ENCODE measurements at regions not wholly inside any gene's neighbourhood (a gene's known extent, or its start where the extent isn't known, plus 50 kb on each side); places are given as distances from the start of the nearest gene placed in this dataset.

GRCh38 chr7:54129035-54129434, 413.1 kb upstream of the VSTM2A start:
- H3K4ac ChIP-seq (ENCODE audit: low read depth in 1 of 2, low read length in 2 of 2) = no peak overlapping the region
- H3K36me3 ChIP-seq (ENCODE audit: control insufficient read depth in 1 of 2, insufficient read depth in 2 of 2, low read depth in 1 of 2, low read length in 2 of 2) = no peaks in the 10 kb centered on the region
- no peak overlapping the region for H2BK120ac ChIP-seq (ENCODE audit: low read depth, low read length)
- no peaks in the 10 kb centered on the region for H3K79me1 ChIP-seq (replicated peaks; ENCODE audit: low read length, poor library complexity, severe bottlenecking)
- no peaks in the 10 kb centered on the region for H3K4me1 ChIP-seq (ENCODE audit: control insufficient read depth, insufficient read depth, low read depth, low read length)
- no peak for DNase-seq
- no peak overlapping the region for H3K4me2 ChIP-seq (ENCODE audit: low read length, poor library complexity, severe bottlenecking)
- no peak overlapping the region for H3K4me3 ChIP-seq (ENCODE audit: insufficient read depth in 1 of 2, low read depth in 1 of 2, low read length in 2 of 2)
- H3K14ac ChIP-seq (ENCODE audit: low read length in 2 of 2) = no peak overlapping the region
- H3K23ac ChIP-seq (ENCODE audit: low read length in 2 of 2) = no peak overlapping the region
- H3K9me3 ChIP-seq (ENCODE audit: control insufficient read depth, low read length) = peaks cover 11% of the 10 kb centered on the region
- H2BK15ac ChIP-seq (ENCODE audit: low read depth, poor library complexity, severe bottlenecking) = no peak overlapping the region
- no peak overlapping the region for H4K91ac ChIP-seq (ENCODE audit: low read length)
- H3K27ac ChIP-seq (ENCODE audit: low read length, poor library complexity, severe bottlenecking) = no peak overlapping the region
- H3K27me3 ChIP-seq (ENCODE audit: control insufficient read depth in 1 of 2, insufficient read depth in 1 of 2, low read length in 2 of 2) = no peaks in the 10 kb centered on the region
- H4K8ac ChIP-seq (ENCODE audit: low read length) = no peak overlapping the region
- no peak overlapping the region for H2AK5ac ChIP-seq (ENCODE audit: low read length, severe bottlenecking)
- no peak overlapping the region for H3K9ac ChIP-seq (ENCODE audit: low read length)
- H2AFZ ChIP-seq (ENCODE audit: low read depth, low read length) = no peak overlapping the region
- H3K18ac ChIP-seq (ENCODE audit: low read depth in 1 of 2, low read length in 2 of 2) = no peak overlapping the region
- no peak overlapping the region for H2BK12ac ChIP-seq (ENCODE audit: low read length in 2 of 2)
- no peak overlapping the region for H2BK5ac ChIP-seq (ENCODE audit: low read depth, low read length, poor library complexity, severe bottlenecking)

GRCh38 chr7:54141576-54141975, 400.6 kb upstream of the VSTM2A start:
- Histone ChIP-seq H3K27ac (ENCODE audit: low read length, poor library complexity, severe bottlenecking) (no peak overlapping the region), H3K79me1 (replicated peaks; ENCODE audit: low read length, poor library complexity, severe bottlenecking) (no peaks in the 10 kb centered on the region), H4K91ac (ENCODE audit: low read length) (no peak overlapping the region), H3K36me3 (ENCODE audit: control insufficient read depth in 1 of 2, insufficient read depth in 2 of 2, low read depth in 1 of 2, low read length in 2 of 2) (no peaks in the 10 kb centered on the region), H2BK12ac (ENCODE audit: low read length in 2 of 2) (no peak overlapping the region), H2AFZ (ENCODE audit: low read depth, low read length) (no peak overlapping the region), H3K4me3 (ENCODE audit: insufficient read depth in 1 of 2, low read depth in 1 of 2, low read length in 2 of 2) (no peak overlapping the region), H3K27me3 (ENCODE audit: control insufficient read depth in 1 of 2, insufficient read depth in 1 of 2, low read length in 2 of 2) (no peaks in the 10 kb centered on the region), H2BK120ac (ENCODE audit: low read depth, low read length) (no peak overlapping the region), H3K14ac (ENCODE audit: low read length in 2 of 2) (no peak overlapping the region), H2BK5ac (ENCODE audit: low read depth, low read length, poor library complexity, severe bottlenecking) (no peak overlapping the region), H3K4me2 (ENCODE audit: low read length, poor library complexity, severe bottlenecking) (no peak overlapping the region), H3K4ac (ENCODE audit: low read depth in 1 of 2, low read length in 2 of 2) (no peak overlapping the region), H3K9ac (ENCODE audit: low read length) (no peak overlapping the region), H3K4me1 (ENCODE audit: control insufficient read depth, insufficient read depth, low read depth, low read length) (no peaks in the 10 kb centered on the region), H2AK5ac (ENCODE audit: low read length, severe bottlenecking) (no peak overlapping the region), H2BK15ac (ENCODE audit: low read depth, poor library complexity, severe bottlenecking) (no peak overlapping the region), H4K8ac (ENCODE audit: low read length) (no peak overlapping the region), H3K18ac (ENCODE audit: low read depth in 1 of 2, low read length in 2 of 2) (no peak overlapping the region), H3K23ac (ENCODE audit: low read length in 2 of 2) (no peak overlapping the region), H3K9me3 (ENCODE audit: control insufficient read depth, low read length) (peaks cover 7% of the 10 kb centered on the region)
- no peak for DNase-seq

GRCh38 chr7:54145716-54146115, 396.5 kb upstream of the VSTM2A start:
- H2BK5ac ChIP-seq (ENCODE audit: low read depth, low read length, poor library complexity, severe bottlenecking) = no peak overlapping the region
- H3K4ac ChIP-seq (ENCODE audit: low read depth in 1 of 2, low read length in 2 of 2) = no peak overlapping the region
- no peaks in the 10 kb centered on the region for H3K27me3 ChIP-seq (ENCODE audit: control insufficient read depth in 1 of 2, insufficient read depth in 1 of 2, low read length in 2 of 2)
- no peak overlapping the region for H2BK15ac ChIP-seq (ENCODE audit: low read depth, poor library complexity, severe bottlenecking)
- peaks cover 5% of the 10 kb centered on the region for H3K9me3 ChIP-seq (ENCODE audit: control insufficient read depth, low read length)
- 69% methylated on average over 7 of the region's 8 CpGs for WGBS
- no peak for DNase-seq
- no peak overlapping the region for H3K4me3 ChIP-seq (ENCODE audit: insufficient read depth in 1 of 2, low read depth in 1 of 2, low read length in 2 of 2)
- no peak overlapping the region for H2BK12ac ChIP-seq (ENCODE audit: low read length in 2 of 2)
- H3K27ac ChIP-seq (ENCODE audit: low read length, poor library complexity, severe bottlenecking) = no peak overlapping the region
- no peak overlapping the region for H3K18ac ChIP-seq (ENCODE audit: low read depth in 1 of 2, low read length in 2 of 2)
- no peak overlapping the region for H2BK120ac ChIP-seq (ENCODE audit: low read depth, low read length)
- H4K91ac ChIP-seq (ENCODE audit: low read length) = no peak overlapping the region
- H2AK5ac ChIP-seq (ENCODE audit: low read length, severe bottlenecking) = no peak overlapping the region
- H3K23ac ChIP-seq (ENCODE audit: low read length in 2 of 2) = no peak overlapping the region
- no peaks in the 10 kb centered on the region for H3K79me1 ChIP-seq (replicated peaks; ENCODE audit: low read length, poor library complexity, severe bottlenecking)
- no peak overlapping the region for H2AFZ ChIP-seq (ENCODE audit: low read depth, low read length)
- H3K4me1 ChIP-seq (ENCODE audit: control insufficient read depth, insufficient read depth, low read depth, low read length) = no peaks in the 10 kb centered on the region
- H4K8ac ChIP-seq (ENCODE audit: low read length) = no peak overlapping the region
- H3K9ac ChIP-seq (ENCODE audit: low read length) = no peak overlapping the region
- H3K4me2 ChIP-seq (ENCODE audit: low read length, poor library complexity, severe bottlenecking) = no peak overlapping the region
- no peak overlapping the region for H3K14ac ChIP-seq (ENCODE audit: low read length in 2 of 2)
- H3K36me3 ChIP-seq (ENCODE audit: control insufficient read depth in 1 of 2, insufficient read depth in 2 of 2, low read depth in 1 of 2, low read length in 2 of 2) = no peaks in the 10 kb centered on the region

GRCh38 chr7:54153462-54153861, 388.7 kb upstream of the VSTM2A start:
- H3K4ac ChIP-seq (ENCODE audit: low read depth in 1 of 2, low read length in 2 of 2) = no peak overlapping the region
- peaks cover 4% of the 10 kb centered on the region for H3K9me3 ChIP-seq (ENCODE audit: control insufficient read depth, low read length)
- DNase-seq = no peak
- 60% methylated on average over 1 of the region's 2 CpGs for WGBS
- H2AK5ac ChIP-seq (ENCODE audit: low read length, severe bottlenecking) = no peak overlapping the region
- H3K36me3 ChIP-seq (ENCODE audit: control insufficient read depth in 1 of 2, insufficient read depth in 2 of 2, low read depth in 1 of 2, low read length in 2 of 2) = no peaks in the 10 kb centered on the region
- H3K79me1 ChIP-seq (replicated peaks; ENCODE audit: low read length, poor library complexity, severe bottlenecking) = no peaks in the 10 kb centered on the region
- no peak overlapping the region for H4K8ac ChIP-seq (ENCODE audit: low read length)
- no peak overlapping the region for H3K23ac ChIP-seq (ENCODE audit: low read length in 2 of 2)
- no peak overlapping the region for H3K18ac ChIP-seq (ENCODE audit: low read depth in 1 of 2, low read length in 2 of 2)
- no peak overlapping the region for H4K91ac ChIP-seq (ENCODE audit: low read length)
- H3K14ac ChIP-seq (ENCODE audit: low read length in 2 of 2) = no peak overlapping the region
- no peak overlapping the region for H3K27ac ChIP-seq (ENCODE audit: low read length, poor library complexity, severe bottlenecking)
- H3K4me3 ChIP-seq (ENCODE audit: insufficient read depth in 1 of 2, low read depth in 1 of 2, low read length in 2 of 2) = no peak overlapping the region
- no peak overlapping the region for H2BK120ac ChIP-seq (ENCODE audit: low read depth, low read length)
- no peak overlapping the region for H2BK15ac ChIP-seq (ENCODE audit: low read depth, poor library complexity, severe bottlenecking)
- H3K9ac ChIP-seq (ENCODE audit: low read length) = no peak overlapping the region
- H3K4me1 ChIP-seq (ENCODE audit: control insufficient read depth, insufficient read depth, low read depth, low read length) = no peaks in the 10 kb centered on the region
- no peak overlapping the region for H3K4me2 ChIP-seq (ENCODE audit: low read length, poor library complexity, severe bottlenecking)
- H2BK12ac ChIP-seq (ENCODE audit: low read length in 2 of 2) = no peak overlapping the region
- H3K27me3 ChIP-seq (ENCODE audit: control insufficient read depth in 1 of 2, insufficient read depth in 1 of 2, low read length in 2 of 2) = no peaks in the 10 kb centered on the region
- H2AFZ ChIP-seq (ENCODE audit: low read depth, low read length) = no peak overlapping the region
- H2BK5ac ChIP-seq (ENCODE audit: low read depth, low read length, poor library complexity, severe bottlenecking) = no peak overlapping the region

Data from mesenchymal stem cell (in vitro differentiated cells and primary cell).